Activated CD8-positive, alpha-beta T cell treated with anti-CD3 and anti-CD28 coated beads for 36 hours (primary cell): ENCODE measurements at regions not wholly inside any gene's neighbourhood (a gene's known extent, or its start where the extent isn't known, plus 50 kb on each side); places are given as distances from the start of the nearest gene placed in this dataset.

ENCODE experiments used
- ATAC-seq: fragments of 200-7000 bp; cut with Tn5 transposase; one replicate; pipeline ENCODE4 v1.10.0; 2021; ENCODE audit warnings: mild to moderate bottlenecking, moderate library complexity
- CTCF ChIA-PET: fragments of 350-600 bp; sonication (Branson Sonifier 250); formaldehyde crosslinking; loops from one replicate; lab custom pipeline; 2021; ENCODE audit warnings: antibody characterized with exemption; lab: Charles Lee
- POLR2A ChIA-PET: fragments of 350-600 bp; sonication (Branson Sonifier 250); formaldehyde crosslinking; loops from one replicate; lab custom pipeline; 2021; ENCODE audit warnings: antibody characterized with exemption; lab: Charles Lee
- DNase-seq: peaks from one replicate; pipeline ENCODE4 v3.0.0-alpha.2; 2020
- H3K27ac Mint-ChIP-seq: one replicate; pipeline ENCODE4 v1.8.0; 2021; ENCODE audit warnings: mild to moderate bottlenecking, mixed read lengths
- H3K27me3 Mint-ChIP-seq: one replicate; pipeline ENCODE4 v1.8.0; 2021; ENCODE audit warnings: mixed read lengths
- H3K36me3 Mint-ChIP-seq: one replicate; pipeline ENCODE4 v1.8.0; 2021; ENCODE audit warnings: low read depth, mixed read lengths
- H3K4me1 Mint-ChIP-seq: one replicate; pipeline ENCODE4 v1.8.0; 2021; ENCODE audit warnings: low read depth, mixed read lengths
- H3K4me3 Mint-ChIP-seq: one replicate; pipeline ENCODE4 v1.8.0; 2021; ENCODE audit warnings: mild to moderate bottlenecking, moderate library complexity, mixed read lengths
- H3K9me3 Mint-ChIP-seq: one replicate; pipeline ENCODE4 v1.8.0; 2021; ENCODE audit warnings: mixed read lengths
- intact Hi-C: fragments of 100-400 bp; cut with micrococcal nuclease; formaldehyde crosslinking; loops from one replicate; pipeline ENCODE4 v1.10.0; 2022
- TF ChIP-seq, protein P1 (sequence below): fragments of 200-600 bp; IDR thresholded peaks from one replicate; pipeline ENCODE4 v1.8.0; 2022; ENCODE audit warnings: antibody characterized with exemption, mild to moderate bottlenecking

DNA sequence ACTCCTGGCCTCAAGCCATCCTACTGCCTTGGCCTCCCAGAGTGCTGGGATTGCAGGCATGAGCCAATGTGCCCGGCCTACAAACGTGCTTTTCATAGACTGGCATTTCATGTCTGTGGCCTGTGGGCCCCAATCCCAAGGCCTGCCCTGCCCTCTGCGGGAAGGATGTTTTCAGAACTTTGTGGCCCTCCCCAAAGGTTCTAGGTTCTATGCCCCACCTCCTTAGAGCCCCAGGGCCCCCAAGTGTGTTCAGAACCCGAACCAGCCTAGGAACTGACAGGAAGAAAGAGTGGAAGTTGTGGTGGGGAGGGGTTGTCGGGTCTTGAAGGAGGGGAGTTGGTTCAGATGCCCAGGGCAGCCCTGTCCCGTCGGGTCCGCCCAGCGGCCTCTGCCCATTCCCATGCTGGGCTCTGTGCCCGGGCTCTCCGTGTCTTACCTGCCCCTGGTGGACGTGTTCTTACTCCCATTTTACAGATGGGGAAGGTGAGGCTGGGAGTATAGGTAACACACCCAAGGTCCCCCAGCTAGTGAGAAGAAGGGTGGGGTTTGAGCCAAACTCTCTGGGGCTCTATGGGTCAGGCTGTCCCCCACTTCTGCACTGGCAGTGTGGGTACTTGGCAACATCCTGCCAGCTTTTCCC lies 175.8 kb upstream of the IER5L start:
- DNase-seq (no peak), ATAC-seq (no peak)
- Mint-ChIP-seq H3K9me3 (peaks cover 7% of the 10 kb centered on the region), H3K27me3 (no peaks in the 10 kb centered on the region), H3K36me3 (no peaks in the 10 kb centered on the region), H3K27ac (no peak overlapping the region), H3K4me1 (peaks cover 3% of the 10 kb centered on the region), H3K4me3 (no peak overlapping the region)
- POLR2A ChIA-PET, result no interaction called here
- TF ChIP-seq, protein P1, sequence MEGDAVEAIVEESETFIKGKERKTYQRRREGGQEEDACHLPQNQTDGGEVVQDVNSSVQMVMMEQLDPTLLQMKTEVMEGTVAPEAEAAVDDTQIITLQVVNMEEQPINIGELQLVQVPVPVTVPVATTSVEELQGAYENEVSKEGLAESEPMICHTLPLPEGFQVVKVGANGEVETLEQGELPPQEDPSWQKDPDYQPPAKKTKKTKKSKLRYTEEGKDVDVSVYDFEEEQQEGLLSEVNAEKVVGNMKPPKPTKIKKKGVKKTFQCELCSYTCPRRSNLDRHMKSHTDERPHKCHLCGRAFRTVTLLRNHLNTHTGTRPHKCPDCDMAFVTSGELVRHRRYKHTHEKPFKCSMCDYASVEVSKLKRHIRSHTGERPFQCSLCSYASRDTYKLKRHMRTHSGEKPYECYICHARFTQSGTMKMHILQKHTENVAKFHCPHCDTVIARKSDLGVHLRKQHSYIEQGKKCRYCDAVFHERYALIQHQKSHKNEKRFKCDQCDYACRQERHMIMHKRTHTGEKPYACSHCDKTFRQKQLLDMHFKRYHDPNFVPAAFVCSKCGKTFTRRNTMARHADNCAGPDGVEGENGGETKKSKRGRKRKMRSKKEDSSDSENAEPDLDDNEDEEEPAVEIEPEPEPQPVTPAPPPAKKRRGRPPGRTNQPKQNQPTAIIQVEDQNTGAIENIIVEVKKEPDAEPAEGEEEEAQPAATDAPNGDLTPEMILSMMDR, result no peak
- CTCF ChIA-PET, result interaction anchor here (0.9 to 1.8 kb wide), 2 partner anchors 8 to 222 kb away, joined by 4 read pairs; no protein-coding TSS in a partner anchor
- intact Hi-C loops, result no loop called here

- Mint-ChIP-seq H3K27ac (no peak overlapping the region), H3K36me3 (no peaks in the 10 kb centered on the region), H3K9me3 (peaks cover 7% of the 10 kb centered on the region), H3K4me3 (no peak overlapping the region), H3K4me1 (peaks cover 3% of the 10 kb centered on the region), H3K27me3 (no peaks in the 10 kb centered on the region)
- DNase-seq (peak; percentile 42), ATAC-seq (peak; percentile 50)
- ChIA-PET POLR2A (interaction anchor here (1.2 kb wide), 1 partner anchor 115 kb away, joined by 3 read pairs; no protein-coding TSS in a partner anchor), CTCF (no interaction called here)
- TF ChIP-seq, protein P1, result no peak
- intact Hi-C loops, result no loop called here
Measured at GRCh38 chr9:129352146-129352865, 174.2 kb upstream of the IER5L start.

DNA sequence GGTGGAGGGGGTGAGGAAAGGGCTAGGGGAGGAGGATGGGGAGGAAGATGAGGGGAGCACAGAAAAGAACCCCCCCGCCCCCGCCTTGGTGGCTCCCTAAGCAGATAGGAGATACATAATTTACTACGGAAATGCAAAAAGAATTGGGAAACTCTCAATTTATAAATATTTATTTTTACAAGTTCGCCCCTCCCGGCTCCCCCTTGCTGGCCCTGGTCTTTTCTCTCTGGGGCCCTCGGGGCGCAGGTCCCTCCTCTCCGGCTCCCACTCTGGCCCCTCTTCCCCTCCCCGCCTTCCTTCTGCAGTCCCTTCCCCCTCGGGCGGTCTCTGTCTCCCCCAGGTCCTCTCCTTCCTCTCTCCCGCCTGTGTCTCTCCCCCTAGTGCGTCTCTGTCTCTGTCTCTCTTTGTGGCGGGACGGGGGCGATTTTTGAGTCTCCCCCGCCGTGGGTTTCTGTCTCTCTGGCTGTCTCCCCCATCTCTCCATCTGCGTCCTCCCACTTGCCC lies 173.6 kb upstream of the IER5L start:
- TF ChIP-seq, protein P1, result no peak
- POLR2A ChIA-PET, result interaction anchor here (1.0 to 1.2 kb wide), 2 partner anchors 10 to 114 kb away, joined by 3 read pairs; no protein-coding TSS in a partner anchor
- Mint-ChIP-seq H3K27me3 (no peaks in the 10 kb centered on the region), H3K4me1 (peaks cover 5% of the 10 kb centered on the region), H3K9me3 (peaks cover 7% of the 10 kb centered on the region), H3K4me3 (peak overlapping the region; percentile 51), H3K36me3 (no peaks in the 10 kb centered on the region), H3K27ac (no peak overlapping the region)
- intact Hi-C loops, result no loop called here
- ATAC-seq (peak; percentile 53), DNase-seq (no peak)
- CTCF ChIA-PET, result no interaction called here

DNA sequence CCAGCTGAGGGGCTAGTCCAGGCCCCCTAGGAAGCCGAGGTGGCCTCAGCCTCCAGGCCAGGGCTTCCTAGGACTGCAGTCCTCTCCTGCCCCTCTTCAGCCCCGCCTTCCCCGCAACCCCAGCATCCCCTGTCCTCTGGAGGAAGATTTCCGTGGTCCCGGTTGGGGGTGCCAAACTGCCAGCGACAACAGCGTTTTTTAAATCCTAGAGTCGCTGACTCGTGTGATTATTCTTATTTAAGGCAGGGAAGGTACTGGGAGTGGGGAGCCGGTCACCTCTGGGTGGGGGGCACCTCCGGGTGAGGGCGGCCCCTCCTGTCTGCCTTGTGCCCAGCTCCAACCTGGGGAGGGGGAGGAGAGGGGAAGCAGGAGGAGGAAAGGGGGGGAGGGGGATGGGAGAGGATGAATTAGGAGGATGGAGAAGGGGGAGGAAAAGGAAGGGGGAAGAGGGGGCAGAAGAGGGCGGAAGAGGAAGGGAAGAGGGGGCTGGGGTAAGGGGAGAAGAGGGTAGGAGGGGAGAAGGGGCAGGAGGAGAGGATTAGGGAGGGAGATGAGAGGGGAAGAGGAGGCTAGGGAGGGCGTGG lies 173.1 kb upstream of the IER5L start:
- intact Hi-C loops, result no loop called here
- Mint-ChIP-seq H3K27me3 (no peaks in the 10 kb centered on the region), H3K9me3 (peaks cover 7% of the 10 kb centered on the region), H3K4me1 (peaks cover 10% of the 10 kb centered on the region), H3K4me3 (no peak overlapping the region), H3K36me3 (no peaks in the 10 kb centered on the region), H3K27ac (no peak overlapping the region)
- CTCF ChIA-PET, result no interaction called here
- ATAC-seq, result no peak
- POLR2A ChIA-PET, result interaction anchor here (1.0 to 1.2 kb wide), 2 partner anchors 10 to 114 kb away, joined by 3 read pairs; no protein-coding TSS in a partner anchor
- TF ChIP-seq, protein P1, result no peak
- no peak for DNase-seq
